Ishikawa (cell line): ENCODE measurements at regions not wholly inside any gene's neighbourhood (a gene's known extent, or its start where the extent isn't known, plus 50 kb on each side); places are given as distances from the start of the nearest gene placed in this dataset.

Experiments used
- EGR1 ChIP-seq: IDR thresholded peaks from 2 replicates; pipeline ENCODE4 v1.6.1; 2012
- EP300 ChIP-seq: IDR thresholded peaks from 2 replicates; pipeline ENCODE4 v1.6.1; 2012; ENCODE audit warnings: borderline replicate concordance
- FOXM1 ChIP-seq: IDR thresholded peaks from 2 replicates; pipeline ENCODE4 v1.6.1; 2012; ENCODE audit warnings: low read depth, borderline replicate concordance
- NFIC ChIP-seq: IDR thresholded peaks from 2 replicates; pipeline ENCODE4 v1.6.1; 2012
- ZBTB7A ChIP-seq: IDR thresholded peaks from 2 replicates; pipeline ENCODE4 v1.6.1; 2012; ENCODE audit warnings: low read depth
- TF ChIP-seq, protein P1 (sequence below): IDR thresholded peaks from 2 replicates; pipeline ENCODE4 v1.6.1; 2012; ENCODE audit warnings: low read depth, mild to moderate bottlenecking

DNA sequence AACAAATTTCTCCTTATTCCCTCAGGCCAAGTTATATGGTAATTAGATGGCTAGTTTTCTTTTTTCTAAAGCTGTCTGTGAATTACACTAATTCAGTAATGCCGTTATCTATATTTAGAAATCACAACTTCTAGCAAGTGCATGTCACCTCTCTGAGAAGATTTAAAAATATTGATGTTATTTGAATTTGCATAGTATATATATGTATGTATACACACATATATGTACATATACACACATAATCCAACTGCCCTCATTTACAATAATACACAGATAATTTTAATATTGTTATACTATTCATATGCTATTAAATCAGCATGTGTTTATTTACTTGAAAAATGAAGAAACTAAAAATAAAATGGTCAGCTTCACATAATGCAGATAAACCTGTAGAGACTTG, 563.9 kb downstream of the SLC16A7 start:
- TF ChIP-seq NFIC (no peak), EP300 (no peak), EGR1 (no peak), FOXM1 (no peak), ZBTB7A (no peak)
- TF ChIP-seq, protein P1, sequence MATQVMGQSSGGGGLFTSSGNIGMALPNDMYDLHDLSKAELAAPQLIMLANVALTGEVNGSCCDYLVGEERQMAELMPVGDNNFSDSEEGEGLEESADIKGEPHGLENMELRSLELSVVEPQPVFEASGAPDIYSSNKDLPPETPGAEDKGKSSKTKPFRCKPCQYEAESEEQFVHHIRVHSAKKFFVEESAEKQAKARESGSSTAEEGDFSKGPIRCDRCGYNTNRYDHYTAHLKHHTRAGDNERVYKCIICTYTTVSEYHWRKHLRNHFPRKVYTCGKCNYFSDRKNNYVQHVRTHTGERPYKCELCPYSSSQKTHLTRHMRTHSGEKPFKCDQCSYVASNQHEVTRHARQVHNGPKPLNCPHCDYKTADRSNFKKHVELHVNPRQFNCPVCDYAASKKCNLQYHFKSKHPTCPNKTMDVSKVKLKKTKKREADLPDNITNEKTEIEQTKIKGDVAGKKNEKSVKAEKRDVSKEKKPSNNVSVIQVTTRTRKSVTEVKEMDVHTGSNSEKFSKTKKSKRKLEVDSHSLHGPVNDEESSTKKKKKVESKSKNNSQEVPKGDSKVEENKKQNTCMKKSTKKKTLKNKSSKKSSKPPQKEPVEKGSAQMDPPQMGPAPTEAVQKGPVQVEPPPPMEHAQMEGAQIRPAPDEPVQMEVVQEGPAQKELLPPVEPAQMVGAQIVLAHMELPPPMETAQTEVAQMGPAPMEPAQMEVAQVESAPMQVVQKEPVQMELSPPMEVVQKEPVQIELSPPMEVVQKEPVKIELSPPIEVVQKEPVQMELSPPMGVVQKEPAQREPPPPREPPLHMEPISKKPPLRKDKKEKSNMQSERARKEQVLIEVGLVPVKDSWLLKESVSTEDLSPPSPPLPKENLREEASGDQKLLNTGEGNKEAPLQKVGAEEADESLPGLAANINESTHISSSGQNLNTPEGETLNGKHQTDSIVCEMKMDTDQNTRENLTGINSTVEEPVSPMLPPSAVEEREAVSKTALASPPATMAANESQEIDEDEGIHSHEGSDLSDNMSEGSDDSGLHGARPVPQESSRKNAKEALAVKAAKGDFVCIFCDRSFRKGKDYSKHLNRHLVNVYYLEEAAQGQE, result no peak
